H1 (cell line): ENCODE measurements at regions not wholly inside any gene's neighbourhood (a gene's known extent, or its start where the extent isn't known, plus 50 kb on each side); places are given as distances from the start of the nearest gene placed in this dataset.

Experiments
- CTCF ChIA-PET: fragments of 300-600 bp; sonication (Branson Sonifier 250); formaldehyde crosslinking; loops from one replicate; lab custom pipeline; 2021; ENCODE audit not compliant: partially characterized antibody; lab: Charles Lee
- POLR2A ChIA-PET: fragments of 300-600 bp; sonication (Branson Sonifier 250); formaldehyde crosslinking; loops from one replicate; lab custom pipeline; 2021; ENCODE audit warnings: inconsistent platforms; ENCODE audit not compliant: partially characterized antibody; lab: Charles Lee
- DNase-seq, 2 experiments: peaks; one replicate each; pipeline versions ENCODE4 v3.0.0 to v3.0.0-alpha.2; 2010 to 2022; ENCODE audit warnings: low spot score in 2 of 2, low read depth in 1 of 2, mixed read lengths in 1 of 2
- FAIRE-seq: peaks from 2 replicates; lab custom pipeline; 2011; peaks lifted over from hg19 to GRCh38; lab: Jason Lieb, UNC
- H2AFZ ChIP-seq: 2 replicates; pipeline ENCODE4 v1.8.1; 2012; ENCODE audit warnings: low read length, inconsistent platforms
- H2AK5ac ChIP-seq: 2 replicates; pipeline ENCODE4 v1.6.1; 2013; ENCODE audit warnings: low read depth, low read length
- H2BK120ac ChIP-seq: replicated peaks from 2 replicates; pipeline ENCODE3; 2013; ENCODE audit warnings: low read depth, low read length, inconsistent platforms
- H2BK12ac ChIP-seq: 2 replicates; pipeline ENCODE4 v1.6.1; 2013; ENCODE audit warnings: low read depth, low read length
- H2BK15ac ChIP-seq: 2 replicates; pipeline ENCODE4 v1.6.1; 2013; ENCODE audit warnings: low read length
- H2BK20ac ChIP-seq: 2 replicates; pipeline ENCODE4 v1.6.1; 2013; ENCODE audit warnings: low read length
- H2BK5ac ChIP-seq: 2 replicates; pipeline ENCODE4 v1.6.1; 2013; ENCODE audit warnings: low read depth, low read length
- H3K14ac ChIP-seq: 2 replicates; pipeline ENCODE4 v1.6.1; 2013; ENCODE audit warnings: inconsistent platforms; ENCODE audit not compliant: insufficient read length
- H3K18ac ChIP-seq: 2 replicates; pipeline ENCODE4 v1.6.1; 2013; ENCODE audit warnings: low read length; ENCODE audit errors: extremely low read depth
- H3K23ac ChIP-seq: 2 replicates; pipeline ENCODE4 v1.6.1; 2013; ENCODE audit warnings: inconsistent platforms; ENCODE audit not compliant: insufficient read length
- H3K23me2 ChIP-seq: 2 replicates; pipeline ENCODE4 v1.6.1; 2013; ENCODE audit warnings: low read depth, low read length
- H3K27ac ChIP-seq: 2 replicates; pipeline ENCODE4 v1.6.1; 2011; ENCODE audit warnings: low read depth, low read length, inconsistent platforms
- H3K27me3 ChIP-seq, 4 experiments: replicated peaks in 1 of 4; 1 replicate in 1 of 4; 2 replicates in 3 of 4; pipeline versions ENCODE4 v1.6.1 to v1.8.1; 2011 to 2013; ENCODE audit warnings: low read length in 3 of 4, mild to moderate bottlenecking in 3 of 4, inconsistent platforms in 2 of 4, mixed read lengths in 2 of 4, moderate library complexity in 1 of 4; ENCODE audit not compliant: control insufficient read depth in 3 of 4, insufficient read depth in 3 of 4; ENCODE audit errors: extremely low read depth in 1 of 4
- H3K36me3 ChIP-seq, 4 experiments: 2 replicates each; pipeline versions ENCODE4 v1.6.1 to v1.8.1; 2011 to 2013; ENCODE audit warnings: mild to moderate bottlenecking in 4 of 4, low read length in 3 of 4, moderate library complexity in 2 of 4, control low read depth in 1 of 4, inconsistent platforms in 1 of 4; ENCODE audit not compliant: insufficient read depth in 4 of 4, control insufficient read depth in 2 of 4
- H3K4ac ChIP-seq: replicated peaks from 2 replicates; pipeline ENCODE3; 2013; ENCODE audit warnings: low read length, low read depth, mixed read lengths, inconsistent platforms; ENCODE audit not compliant: insufficient read length
- H3K4me1 ChIP-seq, 4 experiments: replicated peaks in 1 of 4; 1 replicate in 1 of 4; 2 replicates in 3 of 4; pipeline versions ENCODE4 v1.6.1 to v1.8.1; 2011 to 2013; ENCODE audit warnings: low read length in 3 of 4, inconsistent platforms in 2 of 4, mixed read lengths in 1 of 4; ENCODE audit not compliant: insufficient read depth in 4 of 4, control insufficient read depth in 3 of 4
- H3K4me2 ChIP-seq, 2 experiments: 2 replicates each; pipeline versions ENCODE4 v1.6.1 to v1.8.1; 2011 to 2013; ENCODE audit warnings: low read depth in 2 of 2, low read length in 2 of 2, control low read depth in 1 of 2, inconsistent platforms in 1 of 2, mild to moderate bottlenecking in 1 of 2; ENCODE audit not compliant: insufficient read depth in 1 of 2
- H3K4me3 ChIP-seq, 4 experiments: fragments of 200-600, 300-600 bp in 1 of 4; sonication (generic), shearing (Covaris generic), sonication (Bioruptor Twin) in 1 of 4; 2 replicates each; pipeline versions ENCODE4 v1.5.1 to v1.8.1; 2011 to 2016; ENCODE audit warnings: low read length in 4 of 4, low read depth in 3 of 4, control low read depth in 2 of 4, inconsistent platforms in 2 of 4, mild to moderate bottlenecking in 2 of 4, mixed read lengths in 1 of 4, moderate library complexity in 1 of 4; ENCODE audit not compliant: insufficient read depth in 2 of 4; ENCODE audit errors: extremely low read depth in 1 of 4
- H3K56ac ChIP-seq: replicated peaks from 2 replicates; pipeline ENCODE3; 2013; ENCODE audit warnings: low read depth, mild to moderate bottlenecking, mixed read lengths, low read length, inconsistent platforms; ENCODE audit not compliant: insufficient read length
- H3K79me1 ChIP-seq: 2 replicates; pipeline ENCODE4 v1.6.1; 2013; ENCODE audit warnings: low read depth, low read length, control low read depth
- H3K79me2 ChIP-seq, 2 experiments: 2 replicates each; pipeline versions ENCODE4 v1.6.1 to v1.8.1; 2012 to 2013; ENCODE audit warnings: low read length in 2 of 2, mild to moderate bottlenecking in 2 of 2, inconsistent platforms in 1 of 2; ENCODE audit not compliant: insufficient read depth in 2 of 2, control insufficient read depth in 1 of 2
- H3K9ac ChIP-seq, 4 experiments: replicated peaks in 1 of 4; 1 replicate in 1 of 4; 2 replicates in 3 of 4; pipeline versions ENCODE4 v1.6.1 to v1.8.1; 2011 to 2013; ENCODE audit warnings: low read depth in 3 of 4, low read length in 3 of 4, control low read depth in 2 of 4, mild to moderate bottlenecking in 2 of 4, moderate library complexity in 2 of 4, inconsistent platforms in 1 of 4; ENCODE audit errors: extremely low read depth in 1 of 4
- H3K9me3 ChIP-seq, 2 experiments: 2 replicates each; pipeline versions ENCODE4 v1.6.1 to v1.8.1; 2012 to 2013; ENCODE audit warnings: mild to moderate bottlenecking in 2 of 2, moderate library complexity in 2 of 2, control low read depth in 1 of 2, inconsistent platforms in 1 of 2, low read depth in 1 of 2, low read length in 1 of 2, mixed read lengths in 1 of 2; ENCODE audit not compliant: insufficient read depth in 2 of 2
- H4K20me1 ChIP-seq, 2 experiments: replicated peaks in 1 of 2; 2 replicates each; pipeline versions ENCODE3 to v1.8.1; 2011 to 2013; ENCODE audit warnings: inconsistent platforms in 2 of 2, low read length in 2 of 2, mild to moderate bottlenecking in 1 of 2; ENCODE audit not compliant: insufficient read depth in 2 of 2, control insufficient read depth in 1 of 2
- H4K5ac ChIP-seq: 2 replicates; pipeline ENCODE4 v1.6.1; 2013; ENCODE audit warnings: low read length, low read depth, mixed read lengths, inconsistent platforms; ENCODE audit not compliant: insufficient read length
- H4K8ac ChIP-seq: 2 replicates; pipeline ENCODE4 v1.8.0; 2013; ENCODE audit warnings: mild to moderate bottlenecking, moderate library complexity, low read length, inconsistent platforms; ENCODE audit not compliant: insufficient read depth; ENCODE audit errors: extremely low read depth
- H4K91ac ChIP-seq: replicated peaks from 2 replicates; pipeline ENCODE3; 2013; ENCODE audit warnings: low read length, mixed read lengths, inconsistent platforms; ENCODE audit not compliant: insufficient read length
- BACH1 ChIP-seq: IDR thresholded peaks from 2 replicates; pipeline ENCODE4 v1.6.1; 2012; ENCODE audit warnings: low read length, improper control_type of control experiment
- CBX8 ChIP-seq: fragments of 300-800, 300-1000 bp; sonication (generic); IDR thresholded peaks from 2 replicates; pipeline ENCODE4 v1.7.1; 2016; ENCODE audit warnings: low read depth, low read length, borderline replicate concordance
- CHD1 ChIP-seq: IDR thresholded peaks from 2 replicates; pipeline ENCODE4 v1.6.1; 2012; ENCODE audit warnings: low read depth, low read length, improper control_type of control experiment
- EP300 ChIP-seq, 2 experiments: IDR thresholded peaks; 1 replicate in 1 of 2; 2 replicates in 1 of 2; pipeline ENCODE4 v1.6.1; 2011 to 2012; ENCODE audit warnings: low read depth in 2 of 2, low read length in 2 of 2, mild to moderate bottlenecking in 2 of 2, borderline replicate concordance in 1 of 2, inconsistent platforms in 1 of 2, moderate library complexity in 1 of 2
- EZH2 ChIP-seq: fragments of 200-600 bp; sonication (generic); IDR thresholded peaks from 2 replicates; pipeline ENCODE4 v1.7.1; 2012; ENCODE audit warnings: low read depth, mild to moderate bottlenecking, moderate library complexity, low read length, inconsistent platforms; ENCODE audit not compliant: severe bottlenecking
- MAFK ChIP-seq: IDR thresholded peaks from 2 replicates; pipeline ENCODE4 v1.6.1; 2012; ENCODE audit warnings: low read depth, mild to moderate bottlenecking, improper control_type of control experiment, low read length
- RNF2 ChIP-seq: fragments of 200-900, 300-1000 bp; sonication (generic); IDR thresholded peaks from 2 replicates; pipeline ENCODE4 v1.7.1; 2016; ENCODE audit warnings: borderline replicate concordance, low read depth, mild to moderate bottlenecking, antibody characterized with exemption, low read length; ENCODE audit not compliant: poor library complexity, severe bottlenecking; ENCODE audit errors: missing control alignments
- SAP30 ChIP-seq: fragments of 300-600 bp; sonication (generic); IDR thresholded peaks from 2 replicates; pipeline ENCODE4 v1.7.1; 2012; ENCODE audit warnings: low read length, moderate library complexity, mild to moderate bottlenecking, inconsistent platforms; ENCODE audit not compliant: insufficient read depth, insufficient replicate concordance
- SIN3A ChIP-seq, 2 experiments: IDR thresholded peaks in 1 of 2; conservative IDR thresholded peaks in 1 of 2; 2 replicates each; pipeline ENCODE4 v1.6.1; 2011 to 2012; ENCODE audit warnings: low read length in 2 of 2, improper control_type of control experiment in 1 of 2, low read depth in 1 of 2, mild to moderate bottlenecking in 1 of 2
- SIRT6 ChIP-seq: IDR thresholded peaks from one replicate; pipeline ENCODE4 v1.7.1; 2012; ENCODE audit warnings: low read length, inconsistent platforms
- TBP ChIP-seq: IDR thresholded peaks from 2 replicates; pipeline ENCODE4 v1.6.1; 2011; ENCODE audit warnings: low read depth, low read length, improper control_type of control experiment
- WGBS, 2 experiments: shearing (Covaris generic) in 1 of 2; methylation state at CpG; one replicate each; pipeline versions ENCODE4 v1.1.6 to v1.1.7; 2013 to 2015; ENCODE audit warnings: low lambda C conversion rate in 2 of 2, mixed read lengths in 2 of 2, inconsistent platforms in 1 of 2, low coverage in 1 of 2, missing lambda C conversion rate in 1 of 2; ENCODE audit not compliant: insufficient replicate concordance in 2 of 2, insufficient coverage in 1 of 2, insufficient read length in 1 of 2; ENCODE audit errors: extremely low coverage in 1 of 2, missing lambda C conversion rate in 1 of 2; 5-methylcytosine and 5-hydroxymethylcytosine counted together
- TF ChIP-seq, protein P1 (sequence below): IDR thresholded peaks from 2 replicates; pipeline ENCODE4 v1.6.1; 2012; ENCODE audit warnings: inconsistent platforms
- TF ChIP-seq, protein P2 (sequence below): IDR thresholded peaks from 2 replicates; pipeline ENCODE4 v1.6.1; 2011; ENCODE audit warnings: low read depth, mild to moderate bottlenecking, low read length; ENCODE audit not compliant: insufficient read depth

DNA sequence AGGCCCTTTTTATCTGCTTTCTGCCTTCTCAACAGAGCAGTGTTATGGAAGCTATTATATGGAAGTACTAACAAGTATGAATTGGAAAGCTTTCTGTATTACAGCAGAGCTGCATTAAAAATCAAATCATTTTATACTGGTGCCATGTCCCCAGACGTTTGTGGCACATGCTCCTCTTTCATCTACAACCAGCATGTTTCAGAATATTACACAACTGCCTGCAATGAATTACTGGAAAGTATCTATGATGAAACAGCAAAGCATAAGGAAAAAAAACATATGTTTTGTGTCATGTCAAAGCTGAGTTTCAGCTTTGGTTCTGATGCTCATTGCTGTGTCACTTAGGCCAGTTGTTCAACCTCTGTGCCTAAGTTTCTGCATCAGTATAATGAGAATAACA lies 576.8 kb downstream of the GBA3 start:
- no peak overlapping the region for H2AK5ac ChIP-seq
- no peak overlapping the region for H3K23ac ChIP-seq
- H2BK20ac ChIP-seq, result no peak overlapping the region
- no peaks in the 10 kb centered on the region for H3K79me1 ChIP-seq
- FAIRE-seq (no peak), DNase-seq (no peak)
- POLR2A ChIA-PET, result no interaction called here
- no peak overlapping the region for H3K56ac ChIP-seq
- CTCF ChIA-PET, result no interaction called here
- no peak overlapping the region for H2BK15ac ChIP-seq
- WGBS, 2 experiments, result 88% methylated on average over 1 of the region's 1 CpG; no CpG with 5 or more reads in 1 of the 2 experiments
- H2BK5ac ChIP-seq, result no peak overlapping the region
- no peak overlapping the region for H3K4me3 ChIP-seq
- no peak overlapping the region for H3K4ac ChIP-seq
- H3K27ac ChIP-seq, result no peak overlapping the region
- no peaks in the 10 kb centered on the region for H3K36me3 ChIP-seq
- H3K14ac ChIP-seq, result no peak overlapping the region
- H4K8ac ChIP-seq, result no peak overlapping the region
- H2AFZ ChIP-seq, result no peak overlapping the region
- no peaks in the 10 kb centered on the region for H3K23me2 ChIP-seq
- H2BK120ac ChIP-seq, result no peak overlapping the region
- no peak overlapping the region for H4K91ac ChIP-seq
- no peak overlapping the region for H2BK12ac ChIP-seq
- H3K9me3 ChIP-seq, result no peaks in the 10 kb centered on the region
- H3K18ac ChIP-seq, result no peak overlapping the region
- peaks cover 0 to 4% (median under 1%) of the 10 kb centered on the region in 4 experiments; a peak in 1 of 7 replicates for H3K4me1 ChIP-seq
- no peak overlapping the region for H4K5ac ChIP-seq
- H3K79me2 ChIP-seq, result no peaks in the 10 kb centered on the region
- no peak overlapping the region for H3K4me2 ChIP-seq
- H3K27me3 ChIP-seq, result no peaks in the 10 kb centered on the region
- no peaks in the 10 kb centered on the region for H4K20me1 ChIP-seq
- H3K9ac ChIP-seq, result no peak overlapping the region
- TF ChIP-seq CHD1 (no peak), TBP (no peak), SIRT6 (no peak), EP300 (IDR thresholded peaks at IDR 0.05; ENCODE audit: borderline replicate concordance in 1 of 2, low read depth in 2 of 2, low read length in 2 of 2) (no peak), MAFK (no peak), SIN3A (conservative IDR thresholded peaks at IDR 0.05 in 1 of 2, IDR thresholded peaks at IDR 0.05 in 1 of 2; ENCODE audit: low read depth in 1 of 2, low read length in 2 of 2) (no peak), RNF2 (no peak), SAP30 (no peak), EZH2 (no peak), CBX8 (no peak), BACH1 (no peak)
- TF ChIP-seq, protein P1, sequence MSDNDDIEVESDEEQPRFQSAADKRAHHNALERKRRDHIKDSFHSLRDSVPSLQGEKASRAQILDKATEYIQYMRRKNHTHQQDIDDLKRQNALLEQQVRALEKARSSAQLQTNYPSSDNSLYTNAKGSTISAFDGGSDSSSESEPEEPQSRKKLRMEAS, result no peak
- TF ChIP-seq, protein P2, sequence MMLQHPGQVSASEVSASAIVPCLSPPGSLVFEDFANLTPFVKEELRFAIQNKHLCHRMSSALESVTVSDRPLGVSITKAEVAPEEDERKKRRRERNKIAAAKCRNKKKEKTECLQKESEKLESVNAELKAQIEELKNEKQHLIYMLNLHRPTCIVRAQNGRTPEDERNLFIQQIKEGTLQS, result no peak
